Activated CD8-positive, alpha-beta memory T cell treated with anti-CD3 and anti-CD28 coated beads for 36 hours (primary cell): ENCODE measurements at regions not wholly inside any gene's neighbourhood (a gene's known extent, or its start where the extent isn't known, plus 50 kb on each side); places are given as distances from the start of the nearest gene placed in this dataset.
"Not testable (repeated sequence)": the region's sequence is repeated elsewhere in the genome, so short reads cannot be mapped to it uniquely, and the experiment has no call there.

Experiments used
- CTCF ChIA-PET: fragments of 350-600 bp; sonication (Branson Sonifier 250); formaldehyde crosslinking; loops from one replicate; lab custom pipeline; 2021; ENCODE audit warnings: antibody characterized with exemption; lab: Charles Lee
- POLR2A ChIA-PET: fragments of 350-600 bp; sonication (Branson Sonifier 250); formaldehyde crosslinking; loops from one replicate; lab custom pipeline; 2021; ENCODE audit warnings: antibody characterized with exemption; lab: Charles Lee

DNA sequence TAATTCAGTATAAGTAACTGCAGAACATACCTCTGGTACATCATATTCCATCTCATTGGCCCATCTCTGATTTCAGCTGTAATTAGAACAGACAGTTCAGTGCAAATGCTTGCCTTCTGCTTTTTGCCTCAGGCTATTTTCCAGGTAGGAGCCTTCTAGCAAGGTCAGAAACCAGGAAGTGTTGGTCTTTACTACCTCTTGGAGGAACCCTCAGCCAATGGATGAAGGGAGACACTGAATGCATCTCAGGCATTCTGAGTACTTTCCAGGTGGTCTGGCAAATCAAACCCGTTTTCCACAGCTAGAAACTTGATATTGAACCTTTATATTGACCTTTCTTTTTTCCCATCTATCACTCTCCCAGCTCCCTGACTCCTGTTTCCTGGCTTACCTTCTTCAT lies 348.5 kb upstream of the SOX2 start:
- POLR2A ChIA-PET, result no interaction called here
- CTCF ChIA-PET, result no interaction called here

DNA sequence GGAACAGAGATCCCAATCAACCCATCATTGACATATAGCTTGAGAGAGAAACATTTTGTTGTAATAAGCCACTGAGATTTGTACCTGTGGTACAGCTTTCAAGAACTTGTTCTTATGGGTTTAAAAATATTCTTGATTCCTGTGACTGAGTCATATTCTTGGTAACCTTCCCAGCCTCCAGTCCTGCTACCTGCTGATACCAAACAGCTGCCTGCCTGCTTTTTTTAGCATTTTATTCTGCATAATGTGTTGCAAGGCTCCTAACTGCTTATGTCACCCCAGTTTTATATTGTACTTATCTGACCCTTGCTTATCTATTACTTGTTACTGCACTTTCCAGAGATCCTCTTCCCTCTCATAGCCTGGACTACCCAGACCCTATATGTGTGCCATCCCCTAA lies 349.3 kb upstream of the SOX2 start:
- POLR2A ChIA-PET, result no interaction called here

DNA sequence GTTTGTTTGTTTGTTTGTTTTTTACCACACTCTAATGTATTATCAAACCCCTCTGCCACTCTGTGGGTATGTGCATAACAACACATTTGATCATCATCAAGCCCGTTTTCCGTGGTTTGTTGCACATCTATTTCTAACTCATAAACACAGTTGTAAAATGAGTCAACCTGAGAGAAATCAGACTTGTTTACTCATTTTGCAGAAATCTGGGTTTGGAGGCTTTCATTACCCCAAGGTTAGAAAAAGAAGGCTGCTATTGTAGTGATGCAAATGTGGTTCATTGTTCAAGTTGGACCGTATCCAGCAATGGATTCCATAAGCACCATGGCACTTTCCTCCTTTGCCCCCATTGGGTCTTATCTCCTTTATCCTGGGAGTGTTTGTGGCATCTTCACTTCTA lies 353.2 kb upstream of the SOX2 start:
- POLR2A ChIA-PET, result no interaction called here
- CTCF ChIA-PET, result interaction anchor here (0.6 kb wide), 1 partner anchor 1165 kb away, joined by 4 read pairs; no protein-coding TSS in a partner anchor

More for the DNA sequence above, 349.3 kb upstream of the SOX2 start:
- CTCF ChIA-PET, result no interaction called here

DNA sequence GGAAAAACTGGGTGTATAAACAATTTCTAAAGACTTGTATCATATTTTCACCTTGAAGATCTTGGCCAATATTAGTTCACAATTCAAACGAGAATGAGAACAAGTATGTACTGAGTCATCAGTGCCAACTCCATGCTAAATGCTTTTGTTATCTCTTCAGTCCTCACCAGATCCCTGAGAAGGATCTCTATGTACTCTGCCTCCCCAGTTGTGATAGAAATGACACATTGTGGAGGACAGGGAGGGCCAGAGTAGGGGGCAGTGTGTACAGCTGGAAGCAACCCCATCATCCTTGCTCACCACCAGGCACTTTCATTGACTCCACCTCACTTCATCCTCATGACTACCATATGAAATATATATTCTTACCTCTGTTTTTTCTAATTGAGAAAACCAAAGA lies 353.7 kb upstream of the SOX2 start:
- ChIA-PET POLR2A (no interaction called here), CTCF (interaction anchor here (0.6 kb wide), 1 partner anchor 1166 kb away, joined by 4 read pairs; no protein-coding TSS in a partner anchor)

DNA sequence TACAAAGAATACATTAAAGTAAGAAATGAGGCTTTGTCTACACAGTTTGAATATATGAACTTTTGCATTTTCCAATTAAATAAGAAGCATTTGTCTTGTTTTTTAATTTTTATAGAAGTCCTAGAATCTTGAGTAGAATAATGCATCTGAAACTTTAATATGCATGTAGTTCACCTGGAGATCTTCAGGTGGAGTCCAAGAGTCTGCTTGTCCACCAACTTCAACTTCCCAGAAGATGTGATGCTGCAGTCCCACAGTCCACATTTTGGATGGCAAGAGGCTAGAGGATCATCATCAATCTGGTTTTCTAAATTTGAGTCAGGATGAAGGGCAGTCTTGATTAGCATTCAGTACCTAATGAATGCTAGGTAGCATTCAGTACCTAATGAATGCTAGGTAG lies 357.6 kb upstream of the SOX2 start:
- ChIA-PET CTCF (no interaction called here), POLR2A (no interaction called here)

DNA sequence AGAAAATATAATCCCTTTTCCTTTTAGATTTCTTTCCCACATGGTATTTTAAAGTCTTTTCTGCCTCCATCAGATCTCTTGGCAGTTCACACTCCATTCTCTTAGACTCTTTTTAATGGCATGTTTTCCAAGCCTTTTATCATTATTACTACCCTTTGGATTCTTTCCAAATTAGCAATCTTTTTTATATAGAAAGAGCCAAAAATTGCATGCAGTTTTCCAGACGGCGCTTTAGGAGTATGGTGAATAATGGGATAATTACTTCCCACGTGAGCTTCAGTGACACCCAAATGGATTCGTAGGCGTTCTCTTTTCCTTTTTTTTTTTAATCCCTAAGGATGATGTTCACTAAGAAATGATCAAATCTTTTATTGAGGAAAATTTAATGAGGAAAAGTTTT lies 354.8 kb upstream of the DNAJC19 start:
- CTCF ChIA-PET, result no interaction called here

DNA sequence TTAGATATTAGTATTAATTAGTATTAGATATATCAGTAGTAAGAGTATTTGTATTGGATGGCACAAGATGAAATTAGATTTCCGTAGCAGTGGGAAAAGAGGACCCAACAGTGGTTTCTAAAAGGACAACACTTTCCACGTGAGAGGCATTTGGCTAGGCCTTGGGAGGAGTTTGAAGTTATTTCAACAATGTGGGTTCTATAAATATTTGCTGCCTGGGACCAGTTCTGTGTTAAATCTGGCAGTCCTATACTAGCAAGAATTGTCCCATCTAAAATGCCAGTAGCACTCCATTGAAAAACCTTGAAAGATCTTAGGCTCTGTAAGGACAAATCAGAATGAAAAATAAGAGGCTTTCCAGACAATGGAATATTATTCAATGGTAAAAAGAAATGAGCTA lies 347.1 kb upstream of the DNAJC19 start:
- CTCF ChIA-PET, result no interaction called here

More for the DNA sequence above, 354.8 kb upstream of the DNAJC19 start:
- POLR2A ChIA-PET, result no interaction called here

DNA sequence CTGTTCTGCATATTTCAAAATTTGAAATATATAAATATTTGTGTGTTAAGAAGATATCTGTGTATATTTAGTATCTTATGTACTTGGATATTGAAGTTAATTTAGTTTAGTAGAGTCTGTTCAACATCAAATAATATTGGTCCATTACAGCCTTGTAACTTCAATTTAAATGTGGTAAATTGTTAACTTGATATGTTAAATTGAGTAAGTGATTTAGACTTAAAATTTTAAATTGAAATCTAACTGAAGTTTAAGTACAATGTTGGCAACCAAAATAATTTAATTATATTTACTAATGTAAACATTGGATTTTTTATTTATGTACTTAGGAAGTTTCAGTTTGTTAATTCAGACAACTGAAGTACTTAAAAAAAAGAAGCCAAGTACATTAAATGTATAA lies 343.9 kb upstream of the DNAJC19 start:
- CTCF ChIA-PET, result no interaction called here
- POLR2A ChIA-PET, result no interaction called here

More for the DNA sequence above, 347.1 kb upstream of the DNAJC19 start:
- POLR2A ChIA-PET, result no interaction called here

DNA sequence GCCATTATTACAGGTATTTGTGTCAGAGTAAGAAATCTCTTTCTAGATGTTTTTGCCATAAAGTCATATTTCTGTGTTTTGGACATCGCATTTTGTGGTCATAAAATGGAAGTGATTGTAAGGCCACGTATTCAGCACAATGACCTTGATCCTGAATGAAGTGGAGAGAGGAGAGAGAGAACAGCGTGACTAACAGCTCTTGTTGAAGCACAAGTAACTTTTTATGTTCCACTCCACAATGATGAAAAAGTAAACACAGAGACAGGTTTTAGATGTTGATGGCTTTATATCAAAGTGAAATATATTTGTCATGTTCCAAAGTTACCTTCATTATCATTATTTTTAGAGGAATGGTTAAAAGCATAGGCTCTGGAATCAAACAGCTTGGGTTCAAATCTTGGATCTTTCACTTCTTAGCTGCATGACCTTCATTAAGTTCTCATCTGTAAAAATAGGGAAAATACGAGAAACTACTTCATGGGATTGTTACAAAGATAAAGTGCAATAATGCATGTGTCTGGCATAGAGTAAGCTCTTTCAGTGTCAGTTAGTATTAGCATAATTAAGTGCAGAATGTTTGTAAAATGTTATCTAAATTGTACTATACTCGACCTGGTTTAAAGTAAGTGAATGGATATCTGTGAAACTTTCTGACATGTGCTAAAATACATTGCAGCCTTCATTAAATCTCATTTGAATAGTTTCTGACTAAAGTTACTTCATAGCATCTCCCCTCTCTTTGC lies 341.5 kb upstream of the DNAJC19 start:
- CTCF ChIA-PET, result no interaction called here
- POLR2A ChIA-PET, result no interaction called here

DNA sequence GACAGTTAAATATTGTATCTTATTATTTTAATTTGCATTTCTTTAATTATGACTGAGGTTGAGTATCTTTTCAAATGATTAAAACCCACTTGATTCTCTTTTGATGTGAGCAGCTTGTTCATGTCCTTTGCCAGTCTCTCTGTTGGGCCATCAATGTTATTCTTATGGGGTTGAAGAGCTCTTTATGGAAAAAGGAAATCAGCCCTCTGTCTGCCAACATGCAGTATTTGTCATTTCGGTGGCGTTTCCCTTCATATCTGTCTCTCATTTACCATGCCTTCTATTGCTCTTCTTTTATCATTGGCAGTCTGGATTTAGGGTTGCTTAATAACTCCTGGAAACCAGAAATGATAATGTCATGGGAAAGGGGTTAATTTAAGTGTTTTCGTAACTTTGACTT lies 340.7 kb upstream of the DNAJC19 start:
- POLR2A ChIA-PET, result no interaction called here
- CTCF ChIA-PET, result interaction anchor here (0.6 kb wide), 1 partner anchor 1566 kb away, joined by 5 read pairs; no protein-coding TSS in a partner anchor

DNA sequence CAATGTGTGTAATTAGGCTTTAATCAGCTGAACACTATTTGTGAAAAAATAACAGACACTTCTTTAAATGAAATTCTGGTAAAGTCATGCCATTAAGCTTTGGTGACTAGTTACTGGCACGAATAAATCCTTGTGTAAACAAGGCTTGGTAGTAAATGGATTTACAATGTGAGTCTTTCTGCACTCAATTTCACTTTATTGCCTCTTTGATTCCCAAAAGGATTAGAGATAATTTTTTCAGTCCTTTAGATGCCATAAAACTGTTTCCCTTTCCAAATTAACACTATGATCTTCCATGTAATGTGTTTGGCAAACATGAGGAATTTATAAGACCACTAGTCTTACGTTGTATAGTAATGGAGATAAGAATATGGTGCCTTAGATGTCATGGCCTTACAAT lies 339.5 kb upstream of the DNAJC19 start:
- ChIA-PET POLR2A (no interaction called here), CTCF (no interaction called here)

DNA sequence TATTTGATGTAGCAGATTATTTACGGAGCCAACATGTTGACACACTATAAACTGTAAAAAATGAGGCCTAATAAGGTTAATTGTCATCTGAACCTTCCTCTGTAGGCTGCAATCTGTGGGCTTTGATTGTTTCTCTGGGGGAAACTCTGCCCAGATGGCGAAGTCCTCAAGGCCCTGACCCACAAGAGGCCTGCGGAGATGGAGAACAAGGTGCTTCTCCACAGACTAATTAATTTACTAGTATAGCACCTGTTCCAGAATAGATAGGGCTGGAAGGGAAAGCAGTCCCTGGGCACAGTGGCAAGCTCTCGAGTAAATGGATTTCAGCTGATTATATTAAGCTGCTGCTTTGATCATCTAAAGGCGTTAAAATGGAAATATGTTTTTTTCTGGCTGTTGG lies 338.8 kb upstream of the DNAJC19 start:
- CTCF ChIA-PET, result no interaction called here

DNA sequence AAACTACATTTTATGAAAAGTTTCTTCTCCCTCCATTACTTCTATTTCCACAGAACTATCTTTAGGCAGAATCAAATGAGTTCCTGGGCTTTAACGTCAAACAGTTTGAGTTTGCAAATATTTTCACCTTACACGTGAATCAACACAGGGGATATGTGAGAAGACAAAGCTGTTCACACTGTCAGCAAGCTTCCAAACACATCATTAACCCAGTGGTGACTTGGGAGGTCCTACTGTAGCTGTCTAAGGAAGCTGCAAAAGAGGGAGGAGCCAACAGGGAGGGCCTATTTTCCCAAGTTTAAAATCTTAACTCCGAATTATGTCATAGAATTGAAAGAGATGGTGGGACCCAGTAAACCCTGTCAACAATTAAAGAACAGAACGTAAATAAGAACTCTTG lies 337.8 kb upstream of the DNAJC19 start:
- POLR2A ChIA-PET, result no interaction called here

More for the DNA sequence above, 338.8 kb upstream of the DNAJC19 start:
- POLR2A ChIA-PET, result no interaction called here

DNA sequence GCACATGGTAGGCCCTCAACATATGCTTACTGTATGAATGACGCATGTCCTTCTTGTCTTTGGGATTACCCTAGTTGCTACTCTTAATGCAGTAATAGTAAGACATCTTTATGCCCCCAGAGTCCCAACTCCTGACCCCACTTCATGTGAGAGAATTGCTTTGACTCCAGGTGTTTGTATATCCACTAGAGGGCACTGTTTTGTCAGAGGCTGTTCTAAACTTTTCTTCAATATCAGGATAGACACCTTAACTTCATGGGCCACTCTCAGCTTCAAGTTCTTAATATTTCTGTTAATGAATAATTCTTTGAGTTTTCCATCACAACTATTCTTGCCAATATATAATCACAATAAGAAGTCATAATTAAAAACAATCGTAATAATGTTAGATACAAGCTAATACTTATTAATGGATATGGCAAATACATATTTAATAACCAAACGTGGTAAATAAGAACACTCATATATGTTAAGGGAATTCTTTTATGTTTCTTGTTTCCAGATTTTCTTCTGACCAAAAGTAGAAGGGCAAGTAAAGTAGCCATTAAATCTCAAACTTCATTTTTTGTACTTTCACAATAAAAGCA lies 337.2 kb upstream of the DNAJC19 start:
- CTCF ChIA-PET, result no interaction called here

More for the DNA sequence above, 337.8 kb upstream of the DNAJC19 start:
- CTCF ChIA-PET, result no interaction called here

DNA sequence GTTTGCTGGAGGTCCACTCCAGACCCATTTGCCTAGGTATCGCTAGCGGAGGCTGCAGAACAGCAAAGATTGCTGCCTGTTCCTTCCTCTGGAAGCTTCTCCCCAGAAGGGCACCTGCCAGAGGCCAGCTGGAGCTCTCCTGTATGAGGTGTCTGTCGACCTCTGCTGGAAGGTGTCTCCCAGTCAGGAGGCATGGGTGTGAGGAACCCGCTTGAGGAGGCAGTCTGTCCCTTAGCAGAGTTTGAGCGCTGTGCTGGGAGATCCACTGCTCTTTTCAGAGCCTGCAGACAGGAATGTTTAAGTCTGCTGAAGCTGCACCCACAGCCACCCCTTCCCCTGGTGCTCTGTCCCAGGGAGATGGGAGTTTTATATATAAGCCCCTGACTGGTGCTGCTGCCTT lies 335.0 kb upstream of the DNAJC19 start:
- CTCF ChIA-PET, POLR2A ChIA-PET: not testable (repeated sequence)

More for the DNA sequence above, 337.2 kb upstream of the DNAJC19 start:
- POLR2A ChIA-PET, result no interaction called here

DNA sequence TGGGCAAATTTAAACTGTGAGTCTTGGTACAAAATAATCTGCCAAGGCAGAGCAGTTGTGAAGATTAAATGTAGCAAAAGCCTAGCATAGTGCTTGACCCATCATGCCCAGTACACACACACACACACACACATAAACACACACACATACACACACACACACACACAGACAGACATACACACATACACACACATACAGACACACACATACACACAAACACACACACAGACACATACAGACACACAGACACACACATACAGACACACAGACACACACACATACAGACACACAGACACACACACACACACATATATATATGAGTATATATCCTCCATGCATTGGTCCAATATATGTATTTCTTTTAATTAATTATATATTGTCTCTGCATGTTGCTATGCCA lies 328.8 kb upstream of the DNAJC19 start:
- ChIA-PET POLR2A (no interaction called here), CTCF (no interaction called here)

DNA sequence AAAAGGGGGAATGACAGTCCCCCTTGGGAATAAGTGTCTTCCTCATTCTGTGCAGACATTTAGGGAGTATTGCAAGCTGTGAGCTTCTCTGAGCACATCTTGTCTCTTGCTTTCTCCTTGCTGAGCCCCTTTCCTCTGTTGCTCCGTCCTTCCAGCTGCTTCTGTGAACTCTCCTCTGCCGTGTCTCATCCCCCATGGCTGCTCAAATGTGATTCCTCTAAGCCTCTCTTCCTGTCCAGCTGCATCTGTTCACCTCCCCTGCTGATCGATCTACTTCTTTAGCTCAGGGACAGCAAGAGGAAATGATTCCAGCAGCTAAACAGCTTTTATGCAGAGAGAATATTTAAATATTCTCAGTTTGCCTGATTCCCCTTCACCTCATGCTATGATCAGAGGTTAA lies 328.0 kb upstream of the DNAJC19 start:
- POLR2A ChIA-PET, result no interaction called here
- CTCF ChIA-PET, result no interaction called here

DNA sequence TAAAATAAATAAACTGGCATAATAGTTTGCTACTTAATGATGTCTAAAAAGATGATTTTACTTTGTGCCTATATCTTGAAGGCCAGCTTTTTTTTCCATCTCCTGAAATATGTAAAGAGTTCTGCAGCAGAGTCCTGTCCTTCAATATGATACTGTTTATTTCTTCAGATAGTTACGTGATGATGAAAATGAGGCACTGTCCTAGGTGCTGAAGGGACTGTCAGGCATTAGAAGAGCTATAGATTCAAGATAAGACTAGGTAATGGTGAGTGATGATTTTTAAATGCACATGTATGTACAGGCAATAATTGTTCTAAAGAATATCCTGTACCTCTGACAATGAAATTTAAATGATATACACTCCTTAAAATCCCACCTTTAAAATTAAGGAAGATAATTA lies 326.9 kb upstream of the DNAJC19 start:
- CTCF ChIA-PET, result no interaction called here
- POLR2A ChIA-PET, result no interaction called here

DNA sequence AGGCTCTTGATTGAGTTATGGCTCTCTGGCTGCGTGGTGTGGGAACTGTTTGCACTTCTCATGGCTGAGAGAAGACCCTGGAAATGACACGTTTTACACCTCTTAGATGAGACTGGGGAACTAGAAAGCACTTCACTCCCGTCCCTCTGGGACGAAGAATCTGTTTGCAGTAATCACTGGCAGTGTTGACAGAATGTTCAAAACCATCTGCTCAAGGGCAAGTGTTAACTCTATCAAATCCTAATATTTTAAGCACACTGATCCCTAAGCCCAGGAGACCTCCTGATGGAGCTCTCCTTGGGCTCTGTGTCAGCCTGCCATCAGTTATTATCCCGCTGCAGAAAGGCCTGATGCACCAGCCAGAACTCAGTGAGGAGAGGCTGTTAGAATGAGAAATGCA lies 323.8 kb upstream of the DNAJC19 start:
- POLR2A ChIA-PET, result no interaction called here
- CTCF ChIA-PET, result no interaction called here

DNA sequence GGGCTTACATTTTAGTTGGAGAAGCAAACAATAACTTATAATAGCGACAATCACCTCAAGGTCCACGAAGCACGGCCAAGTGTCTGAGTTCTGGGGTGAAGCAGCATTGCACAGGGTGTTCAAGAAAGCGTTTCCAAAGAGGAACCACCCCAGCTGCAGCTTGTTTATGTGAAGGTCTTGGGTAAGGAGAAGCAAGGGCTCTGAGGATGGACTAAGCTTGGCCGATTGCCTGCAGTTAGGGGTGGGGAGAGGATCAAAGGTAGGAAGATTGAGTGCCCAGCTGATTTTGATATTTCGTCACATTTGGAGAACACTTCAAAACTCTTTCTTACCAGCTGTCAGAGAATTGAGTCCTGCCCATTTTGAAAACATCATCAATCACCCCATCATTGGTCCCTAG lies 321.6 kb upstream of the DNAJC19 start:
- POLR2A ChIA-PET, result no interaction called here
- CTCF ChIA-PET, result no interaction called here

DNA sequence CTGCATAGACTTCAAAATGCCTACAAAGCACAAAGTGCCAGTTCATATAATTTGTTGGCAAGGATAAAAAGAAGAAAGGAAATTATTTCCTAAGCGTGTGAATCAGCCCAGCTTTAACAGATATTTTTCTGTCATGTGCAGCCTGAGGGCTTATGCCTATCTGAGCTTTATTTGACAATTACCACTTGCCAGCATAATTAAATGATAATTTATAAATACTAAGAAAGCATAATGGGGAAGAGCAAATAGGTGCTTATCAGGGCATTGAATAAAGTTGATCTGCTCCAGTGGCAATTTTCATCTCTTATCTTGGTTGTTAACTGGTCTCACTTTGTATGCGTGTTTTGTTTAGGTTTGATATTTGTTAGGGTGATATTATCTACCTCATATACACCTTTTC lies 313.4 kb upstream of the DNAJC19 start:
- ChIA-PET CTCF (no interaction called here), POLR2A (no interaction called here)
